ENCODE measurements at regions not wholly inside any gene's neighbourhood (a gene's known extent, or its start where the extent isn't known, plus 50 kb on each side); places are given as distances from the start of the nearest gene placed in this dataset.

- ChIA-PET SMC1A (ENCODE audit: uncharacterized antibody, unreplicated experiment) (no interaction called here), CTCF (no interaction called here), RAD21 (ENCODE audit: unreplicated experiment) (no interaction called here), POLR2A (no interaction called here)
- no peaks in the 10 kb centered on the region for H3K9me3 ChIP-seq (replicated peaks; ENCODE audit: control insufficient read depth, insufficient read depth, low read length)
- no peak for FAIRE-seq
- H3K4me1 ChIP-seq (ENCODE audit: control insufficient read depth, insufficient read depth, low read length) = no peaks in the 10 kb centered on the region
- BruUV-seq (replicated peaks) = no TSS peak
- no peaks in the 10 kb centered on the region for H3K79me2 ChIP-seq (ENCODE audit: control insufficient read depth, insufficient read depth, low read length)
- no peak overlapping the region for H3K9ac ChIP-seq (ENCODE audit: control insufficient read depth, insufficient read depth, low read length)
- H3K4me2 ChIP-seq (ENCODE audit: control insufficient read depth, insufficient read depth) = no peak overlapping the region
- H3K27me3 ChIP-seq (replicated peaks in 1 of 2; ENCODE audit: control insufficient read depth in 2 of 2, insufficient read depth in 2 of 2, low read length in 1 of 2) = no peaks in the 10 kb centered on the region
- H3K27ac ChIP-seq (ENCODE audit: control insufficient read depth, insufficient read depth) = no peak overlapping the region
- 23% methylated on average over 3 of the region's 3 CpGs for WGBS (ENCODE audit: insufficient coverage, insufficient replicate concordance, low lambda C conversion rate, missing lambda C conversion rate)
- no peak overlapping the region for H2AFZ ChIP-seq (ENCODE audit: control insufficient read depth, low read depth, low read length)
- no peak for TF ChIP-seq IKZF2 (IDR thresholded peaks at IDR 0.05)
- TF ChIP-seq CHD2 (IDR thresholded peaks at IDR 0.05; ENCODE audit: borderline replicate concordance, low read depth, low read length) = no peak
- no peak for TF ChIP-seq MYC (IDR thresholded peaks at IDR 0.05; ENCODE audit: insufficient read depth, insufficient read length, insufficient replicate concordance, low read length, severe bottlenecking)
- TF ChIP-seq KLF5 (IDR thresholded peaks at IDR 0.05; ENCODE audit: partially characterized antibody) = no peak
- TF ChIP-seq CBX3 (IDR thresholded peaks at IDR 0.05; ENCODE audit: borderline replicate concordance, low read depth) = no peak
- TF ChIP-seq NRF1 (conservative IDR thresholded peaks at IDR 0.05; ENCODE audit: low read depth, low read length) = no peak
- no peak for TF ChIP-seq TCF7 (IDR thresholded peaks at IDR 0.05; ENCODE audit: borderline replicate concordance)
- no peak for TF ChIP-seq NR2C2 (IDR thresholded peaks at IDR 0.05; ENCODE audit: borderline replicate concordance, control insufficient read depth, insufficient read length, low read depth)
- no peak for TF ChIP-seq POLR2A (IDR thresholded peaks at IDR 0.05; ENCODE audit: low read depth, low read length)
- TF ChIP-seq, protein P1, sequence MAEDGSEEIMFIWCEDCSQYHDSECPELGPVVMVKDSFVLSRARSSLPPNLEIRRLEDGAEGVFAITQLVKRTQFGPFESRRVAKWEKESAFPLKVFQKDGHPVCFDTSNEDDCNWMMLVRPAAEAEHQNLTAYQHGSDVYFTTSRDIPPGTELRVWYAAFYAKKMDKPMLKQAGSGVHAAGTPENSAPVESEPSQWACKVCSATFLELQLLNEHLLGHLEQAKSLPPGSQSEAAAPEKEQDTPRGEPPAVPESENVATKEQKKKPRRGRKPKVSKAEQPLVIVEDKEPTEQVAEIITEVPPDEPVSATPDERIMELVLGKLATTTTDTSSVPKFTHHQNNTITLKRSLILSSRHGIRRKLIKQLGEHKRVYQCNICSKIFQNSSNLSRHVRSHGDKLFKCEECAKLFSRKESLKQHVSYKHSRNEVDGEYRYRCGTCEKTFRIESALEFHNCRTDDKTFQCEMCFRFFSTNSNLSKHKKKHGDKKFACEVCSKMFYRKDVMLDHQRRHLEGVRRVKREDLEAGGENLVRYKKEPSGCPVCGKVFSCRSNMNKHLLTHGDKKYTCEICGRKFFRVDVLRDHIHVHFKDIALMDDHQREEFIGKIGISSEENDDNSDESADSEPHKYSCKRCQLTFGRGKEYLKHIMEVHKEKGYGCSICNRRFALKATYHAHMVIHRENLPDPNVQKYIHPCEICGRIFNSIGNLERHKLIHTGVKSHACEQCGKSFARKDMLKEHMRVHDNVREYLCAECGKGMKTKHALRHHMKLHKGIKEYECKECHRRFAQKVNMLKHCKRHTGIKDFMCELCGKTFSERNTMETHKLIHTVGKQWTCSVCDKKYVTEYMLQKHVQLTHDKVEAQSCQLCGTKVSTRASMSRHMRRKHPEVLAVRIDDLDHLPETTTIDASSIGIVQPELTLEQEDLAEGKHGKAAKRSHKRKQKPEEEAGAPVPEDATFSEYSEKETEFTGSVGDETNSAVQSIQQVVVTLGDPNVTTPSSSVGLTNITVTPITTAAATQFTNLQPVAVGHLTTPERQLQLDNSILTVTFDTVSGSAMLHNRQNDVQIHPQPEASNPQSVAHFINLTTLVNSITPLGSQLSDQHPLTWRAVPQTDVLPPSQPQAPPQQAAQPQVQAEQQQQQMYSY (CRISPR knock-in tag; IDR thresholded peaks at IDR 0.05) = no peak
- no peak for TF ChIP-seq KDM1A (IDR thresholded peaks at IDR 0.05; ENCODE audit: borderline replicate concordance)
- no peak for TF ChIP-seq BCL11A (IDR thresholded peaks at IDR 0.05; ENCODE audit: low read depth, low read length)
- no peak for TF ChIP-seq NR2C1 (IDR thresholded peaks at IDR 0.05)
- no peak for TF ChIP-seq ZNF207 (IDR thresholded peaks at IDR 0.05; ENCODE audit: borderline replicate concordance)
- no peak for DNase-seq (ENCODE audit: low read depth, low spot score)
- ATAC-seq = no peak
- no peak overlapping the region for H3K4me3 ChIP-seq
- intact Hi-C loops (cut with micrococcal nuclease; ENCODE audit: unreplicated experiment) = no loop called here
- no peaks in the 10 kb centered on the region for H4K20me1 ChIP-seq (ENCODE audit: control insufficient read depth, insufficient read depth)
- H3K36me3 ChIP-seq (ENCODE audit: control insufficient read depth in 2 of 2, insufficient read depth in 2 of 2, low read length in 1 of 2) = no peaks in the 10 kb centered on the region
- in situ Hi-C loops (cut with MboI) = no loop called here
These were observed 1430.5 kb upstream of the CELF4 start for GRCh38 chr18:38996056-38996455.

Measured in GM12878 (cell line).